ENCODE measurements at regions not wholly inside any gene's neighbourhood (a gene's known extent, or its start where the extent isn't known, plus 50 kb on each side); places are given as distances from the start of the nearest gene placed in this dataset.

GRCh38 chr11:134536219-134536618, 124.2 kb upstream of the B3GAT1 start (continued):
- TF ChIP-seq CTBP2 (IDR thresholded peaks at IDR 0.05; ENCODE audit: borderline replicate concordance, insufficient read depth, insufficient read length, low read length) (no peak), SIN3A (conservative IDR thresholded peaks at IDR 0.05 in 1 of 2, IDR thresholded peaks at IDR 0.05 in 1 of 2; ENCODE audit: low read depth in 1 of 2, low read length in 2 of 2) (no peak), PHF8 (conservative IDR thresholded peaks at IDR 0.05; ENCODE audit: low read depth, low read length) (no peak), GTF2F1 (IDR thresholded peaks at IDR 0.05; ENCODE audit: borderline replicate concordance, low read depth, low read length) (no peak)
